CD4-positive, alpha-beta T cell (primary cell): ENCODE measurements at regions not wholly inside any gene's neighbourhood (a gene's known extent, or its start where the extent isn't known, plus 50 kb on each side); places are given as distances from the start of the nearest gene placed in this dataset.

Experiments
- ATAC-seq: fragments of 200-7000 bp; cut with Tn5 transposase; one replicate; pipeline ENCODE4 v1.10.0; 2022; ENCODE audit warnings: mild to moderate bottlenecking; ENCODE audit not compliant: poor library complexity
- CTCF ChIA-PET: fragments of 350-600 bp; sonication (Branson Sonifier 250); formaldehyde crosslinking; loops from one replicate; lab custom pipeline; 2021; ENCODE audit warnings: antibody characterized with exemption, inconsistent platforms; lab: Charles Lee
- POLR2A ChIA-PET: fragments of 350-600 bp; sonication (Branson Sonifier 250); formaldehyde crosslinking; loops from one replicate; lab custom pipeline; 2021; ENCODE audit warnings: antibody characterized with exemption, inconsistent platforms; lab: Charles Lee
- DNase-seq, 14 experiments: peaks; one replicate each; pipeline ENCODE4 v3.0.0-alpha.2; 2013 to 2020; ENCODE audit warnings: mixed read lengths in 2 of 14
- H3K27ac ChIP-seq, 2 donors: one replicate each; pipeline versions ENCODE4 v1.5.1 to v1.7.0; 2013; ENCODE audit warnings: low read length in 2 of 2, low read depth in 1 of 2, mild to moderate bottlenecking in 1 of 2
- H3K27me3 ChIP-seq, 2 experiments: 1 replicate in 1 of 2; 2 replicates in 1 of 2; pipeline versions ENCODE4 v1.6.1 to v1.7.0; 2013; ENCODE audit warnings: low read length in 2 of 2, control low read depth in 1 of 2, mild to moderate bottlenecking in 1 of 2, moderate library complexity in 1 of 2; ENCODE audit not compliant: insufficient read depth in 2 of 2, control insufficient read depth in 1 of 2
- H3K36me3 ChIP-seq: one replicate; pipeline ENCODE4 v1.6.1; 2013; ENCODE audit warnings: low read length, control low read depth; ENCODE audit not compliant: insufficient read depth
- H3K4me1 ChIP-seq: one replicate; pipeline ENCODE4 v1.6.1; 2013; ENCODE audit warnings: low read length, control low read depth; ENCODE audit not compliant: insufficient read depth
- H3K4me3 ChIP-seq: one replicate; pipeline ENCODE4 v1.5.1; 2013; ENCODE audit warnings: mild to moderate bottlenecking, low read length, moderate library complexity
- H3K9me3 ChIP-seq, 2 experiments: 1 replicate in 1 of 2; 2 replicates in 1 of 2; pipeline versions ENCODE4 v1.6.1 to v1.7.0; 2013; ENCODE audit warnings: low read length in 2 of 2, mild to moderate bottlenecking in 2 of 2, control low read depth in 1 of 2, moderate library complexity in 1 of 2; ENCODE audit not compliant: control insufficient read depth in 1 of 2, insufficient read depth in 1 of 2
- H3K27ac Mint-ChIP-seq: one replicate; pipeline ENCODE4 v1.8.0; 2020; ENCODE audit warnings: mixed read lengths
- H3K27me3 Mint-ChIP-seq: one replicate; pipeline ENCODE4 v1.8.0; 2021; ENCODE audit warnings: mixed read lengths
- H3K36me3 Mint-ChIP-seq: one replicate; pipeline ENCODE4 v1.8.0; 2021; ENCODE audit warnings: low read depth, mixed read lengths
- H3K4me1 Mint-ChIP-seq: one replicate; pipeline ENCODE4 v1.8.0; 2021; ENCODE audit warnings: low read depth, mixed read lengths
- H3K4me3 Mint-ChIP-seq: one replicate; pipeline ENCODE4 v1.8.0; 2020; ENCODE audit warnings: mild to moderate bottlenecking, mixed read lengths
- H3K9me3 Mint-ChIP-seq: one replicate; pipeline ENCODE4 v1.8.0; 2020; ENCODE audit warnings: mixed read lengths
- intact Hi-C, 2 experiments: fragments of 100-400 bp; cut with DNase I in 1 of 2; cut with micrococcal nuclease in 1 of 2; formaldehyde crosslinking; loops; one replicate each; pipeline versions ENCODE4 v1.15.1 to v1.9.0; 2023 to 2025; cut with DNase I, micrococcal nuclease
- TF ChIP-seq, protein P1 (sequence below): fragments of 200-600 bp; IDR thresholded peaks from one replicate; pipeline ENCODE4 v1.8.0; 2022; ENCODE audit warnings: antibody characterized with exemption, mild to moderate bottlenecking

DNA sequence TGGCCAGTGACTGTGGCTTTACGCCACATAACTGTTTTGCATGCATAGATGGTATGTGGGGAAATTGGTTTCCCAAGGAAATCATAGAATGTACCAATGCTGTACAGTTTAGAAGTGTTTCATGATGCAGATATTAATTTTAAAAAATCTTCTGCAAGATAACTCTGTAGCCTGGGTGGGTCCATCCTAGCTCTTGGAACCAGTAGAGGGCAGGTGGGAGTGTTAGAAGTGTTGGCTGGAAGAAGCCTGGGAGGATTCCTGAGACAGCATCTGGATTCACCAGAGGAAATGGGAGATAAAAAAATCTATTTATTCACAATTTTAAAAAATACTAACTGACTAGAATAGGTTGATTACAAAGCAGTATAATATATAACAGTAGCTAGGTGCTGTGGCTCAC, 139.9 kb upstream of the GRIA4 start:
- intact Hi-C loops = no loop called here
- no peaks in the 10 kb centered on the region for H3K27me3 ChIP-seq
- H3K36me3 ChIP-seq = no peaks in the 10 kb centered on the region
- no peak overlapping the region for H3K27ac ChIP-seq
- DNase-seq (no peak), ATAC-seq (no peak)
- H3K9me3 Mint-ChIP-seq = no peaks in the 10 kb centered on the region
- CTCF ChIA-PET = no interaction called here
- no peaks in the 10 kb centered on the region for H3K36me3 Mint-ChIP-seq
- no peak overlapping the region for H3K4me3 ChIP-seq
- H3K9me3 ChIP-seq = no peaks in the 10 kb centered on the region
- H3K27ac Mint-ChIP-seq = no peak overlapping the region
- POLR2A ChIA-PET = no interaction called here
- H3K27me3 Mint-ChIP-seq = no peaks in the 10 kb centered on the region
- TF ChIP-seq, protein P1, sequence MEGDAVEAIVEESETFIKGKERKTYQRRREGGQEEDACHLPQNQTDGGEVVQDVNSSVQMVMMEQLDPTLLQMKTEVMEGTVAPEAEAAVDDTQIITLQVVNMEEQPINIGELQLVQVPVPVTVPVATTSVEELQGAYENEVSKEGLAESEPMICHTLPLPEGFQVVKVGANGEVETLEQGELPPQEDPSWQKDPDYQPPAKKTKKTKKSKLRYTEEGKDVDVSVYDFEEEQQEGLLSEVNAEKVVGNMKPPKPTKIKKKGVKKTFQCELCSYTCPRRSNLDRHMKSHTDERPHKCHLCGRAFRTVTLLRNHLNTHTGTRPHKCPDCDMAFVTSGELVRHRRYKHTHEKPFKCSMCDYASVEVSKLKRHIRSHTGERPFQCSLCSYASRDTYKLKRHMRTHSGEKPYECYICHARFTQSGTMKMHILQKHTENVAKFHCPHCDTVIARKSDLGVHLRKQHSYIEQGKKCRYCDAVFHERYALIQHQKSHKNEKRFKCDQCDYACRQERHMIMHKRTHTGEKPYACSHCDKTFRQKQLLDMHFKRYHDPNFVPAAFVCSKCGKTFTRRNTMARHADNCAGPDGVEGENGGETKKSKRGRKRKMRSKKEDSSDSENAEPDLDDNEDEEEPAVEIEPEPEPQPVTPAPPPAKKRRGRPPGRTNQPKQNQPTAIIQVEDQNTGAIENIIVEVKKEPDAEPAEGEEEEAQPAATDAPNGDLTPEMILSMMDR = no peak
- H3K4me1 ChIP-seq = no peaks in the 10 kb centered on the region
- no peak overlapping the region for H3K4me3 Mint-ChIP-seq
- H3K4me1 Mint-ChIP-seq = no peaks in the 10 kb centered on the region

DNA sequence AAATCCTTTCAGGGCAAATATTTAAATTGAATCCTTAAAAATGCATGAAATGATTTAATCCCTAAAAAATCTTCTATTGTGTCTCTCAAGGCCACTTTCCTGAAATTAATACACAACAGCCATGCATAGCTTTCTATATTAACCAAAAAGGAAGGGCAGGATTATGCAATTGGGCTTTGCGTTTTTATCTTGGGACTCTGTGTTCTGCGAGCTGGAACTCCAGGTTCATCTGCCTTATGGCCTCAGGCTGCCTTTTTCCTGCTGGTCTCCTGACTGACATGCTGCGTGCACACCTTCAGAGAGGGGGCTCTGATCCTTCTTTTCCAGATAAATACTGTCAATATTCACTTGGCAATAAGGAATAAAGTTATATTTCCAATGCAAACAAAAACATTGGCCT, 141.7 kb upstream of the GRIA4 start:
- H3K27ac ChIP-seq = no peak overlapping the region
- Mint-ChIP-seq H3K4me1 (no peaks in the 10 kb centered on the region), H3K27ac (no peak overlapping the region), H3K9me3 (no peaks in the 10 kb centered on the region), H3K36me3 (no peaks in the 10 kb centered on the region), H3K27me3 (no peaks in the 10 kb centered on the region), H3K4me3 (no peak overlapping the region)
- H3K4me3 ChIP-seq = no peak overlapping the region
- H3K36me3 ChIP-seq = no peaks in the 10 kb centered on the region
- intact Hi-C loops = no loop called here
- ChIA-PET POLR2A (no interaction called here), CTCF (no interaction called here)
- no peaks in the 10 kb centered on the region for H3K9me3 ChIP-seq
- no peak for DNase-seq
- TF ChIP-seq, protein P1 = no peak
- no peaks in the 10 kb centered on the region for H3K4me1 ChIP-seq
- no peaks in the 10 kb centered on the region for H3K27me3 ChIP-seq
- no peak for ATAC-seq

DNA sequence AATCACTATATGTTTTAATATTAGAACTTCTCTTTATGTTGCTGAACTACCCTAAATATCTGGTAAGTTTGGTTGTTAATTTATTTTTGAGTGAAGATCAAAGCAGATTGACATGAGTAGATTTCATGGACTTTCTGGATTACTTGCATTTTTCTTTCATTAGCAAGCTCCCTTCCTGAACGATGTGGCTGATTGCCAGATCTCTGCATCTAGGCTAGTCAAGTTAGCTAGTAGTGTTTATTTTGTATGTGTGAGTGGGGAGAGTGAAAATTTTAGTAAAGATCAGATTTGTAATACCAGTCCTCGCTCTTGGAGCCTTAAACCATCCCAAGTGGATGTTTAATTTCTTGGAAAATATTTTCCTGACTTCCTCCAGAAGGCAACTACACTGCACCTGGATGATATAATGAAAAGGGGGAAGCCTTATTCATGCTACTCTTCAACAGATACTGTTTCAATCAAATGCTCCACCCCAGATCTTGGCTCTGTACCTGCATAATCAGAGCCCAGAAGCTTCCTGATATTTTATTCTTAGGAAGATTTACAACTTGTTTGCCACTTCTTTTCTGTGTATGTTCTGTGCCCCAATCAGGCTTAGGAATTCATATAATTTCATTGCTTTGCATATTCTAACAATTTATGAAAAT, 143.2 kb upstream of the GRIA4 start:
- Mint-ChIP-seq H3K9me3 (no peaks in the 10 kb centered on the region), H3K4me1 (no peaks in the 10 kb centered on the region), H3K27me3 (no peaks in the 10 kb centered on the region), H3K36me3 (no peaks in the 10 kb centered on the region), H3K4me3 (no peak overlapping the region), H3K27ac (no peak overlapping the region)
- CTCF ChIA-PET = no interaction called here
- Histone ChIP-seq H3K9me3 (no peaks in the 10 kb centered on the region), H3K4me3 (no peak overlapping the region), H3K4me1 (no peaks in the 10 kb centered on the region), H3K27ac (no peak overlapping the region), H3K36me3 (no peaks in the 10 kb centered on the region), H3K27me3 (no peaks in the 10 kb centered on the region)
- POLR2A ChIA-PET = no interaction called here
- ATAC-seq (no peak), DNase-seq (no peak)
- TF ChIP-seq, protein P1 = no peak
- intact Hi-C loops = no loop called here
